Upper lobe of left lung (tissue), 4 donors: ENCODE measurements at regions not wholly inside any gene's neighbourhood (a gene's known extent, or its start where the extent isn't known, plus 50 kb on each side); places are given as distances from the start of the nearest gene placed in this dataset.

Experiments used
- CTCF ChIP-seq, 6 experiments: fragments of 450-650 bp in 4 of 6; fragments of 200-600 bp in 2 of 6; sonication (generic) in 2 of 6; IDR thresholded peaks; one replicate each; pipeline ENCODE4 v1.5.1; 2016 to 2019; ENCODE audit warnings: antibody characterized with exemption in 6 of 6
- POLR2A ChIP-seq, 4 donors: fragments of 450-650 bp; IDR thresholded peaks; one replicate each; pipeline ENCODE4 v1.5.1; 2016 to 2017; ENCODE audit warnings: antibody characterized with exemption in 4 of 4, mild to moderate bottlenecking in 2 of 4
- POLR2AphosphoS5 ChIP-seq, 2 donors: sonication (generic); formaldehyde crosslinking; IDR thresholded peaks; one replicate each; pipeline ENCODE4 v1.5.1; 2017; ENCODE audit warnings: antibody characterized with exemption in 2 of 2

- TF ChIP-seq POLR2A (IDR thresholded peaks at IDR 0.05) (no peak), CTCF (IDR thresholded peaks at IDR 0.05) (no peak), POLR2AphosphoS5 (IDR thresholded peaks at IDR 0.05) (no peak)
Measured at GRCh38 chr5:163248871-163249270, 188.5 kb upstream of the CCNG1 start.
